Endothelial cell of umbilical vein (primary cell): ENCODE measurements at regions not wholly inside any gene's neighbourhood (a gene's known extent, or its start where the extent isn't known, plus 50 kb on each side); places are given as distances from the start of the nearest gene placed in this dataset.

Experiments
- BruUV-seq: library from RNA; stranded (reverse); fragments of 400-500 nt; replicated peaks from 2 replicates; lab custom pipeline; 2021; lab: Mats Ljungman, UMichigan
- CTCF ChIA-PET: fragments of 300-600, 350-600 bp; sonication (Branson Sonifier 250); formaldehyde crosslinking; loops from one replicate; lab custom pipeline; 2021; ENCODE audit warnings: antibody characterized with exemption, inconsistent platforms; lab: Charles Lee
- POLR2A ChIA-PET: fragments of 300-600, 350-600 bp; sonication (Branson Sonifier 250); formaldehyde crosslinking; loops from one replicate; lab custom pipeline; 2021; ENCODE audit warnings: antibody characterized with exemption, inconsistent platforms; lab: Charles Lee
- DNase-seq: peaks from one replicate; pipeline ENCODE4 v3.0.0-alpha.2; 2011; ENCODE audit warnings: low read depth, low spot score
- FAIRE-seq: peaks from 2 replicates; lab custom pipeline; 2011; peaks lifted over from hg19 to GRCh38; lab: Jason Lieb, UNC
- H2AFZ ChIP-seq: 2 replicates; pipeline ENCODE4 v1.6.0; 2012; ENCODE audit warnings: low read depth, low read length, control low read depth, inconsistent platforms
- H3K27ac ChIP-seq: 2 replicates; pipeline ENCODE4 v1.5.1; 2011; ENCODE audit warnings: low read depth, mild to moderate bottlenecking, control low read depth, low read length, moderate library complexity; ENCODE audit not compliant: insufficient read depth
- H3K27me3 ChIP-seq, 2 experiments: 2 replicates each; pipeline versions ENCODE4 v1.6.0 to v1.6.1; 2011; ENCODE audit warnings: low read length in 2 of 2, mixed read lengths in 1 of 2; ENCODE audit not compliant: control insufficient read depth in 2 of 2, insufficient read depth in 2 of 2
- H3K36me3 ChIP-seq, 2 experiments: 2 replicates in 1 of 2; 3 replicates in 1 of 2; pipeline ENCODE4 v1.5.1; 2011; ENCODE audit warnings: low read length in 2 of 2, mild to moderate bottlenecking in 1 of 2, moderate library complexity in 1 of 2; ENCODE audit not compliant: control insufficient read depth in 2 of 2, insufficient read depth in 2 of 2; ENCODE audit errors: extremely low read depth in 1 of 2
- H3K4me1 ChIP-seq: 3 replicates; pipeline ENCODE4 v1.5.1; 2011; ENCODE audit warnings: mild to moderate bottlenecking, low read length; ENCODE audit not compliant: control insufficient read depth, insufficient read depth; ENCODE audit errors: extremely low read depth
- H3K4me2 ChIP-seq: 2 replicates; pipeline ENCODE4 v1.6.1; 2011; ENCODE audit warnings: low read length, control low read depth, mixed read lengths; ENCODE audit not compliant: insufficient read depth
- H3K4me3 ChIP-seq, 3 experiments: fragments of 200-600 bp in 1 of 3; sonication (generic), shearing (Covaris generic) in 1 of 3; replicated peaks in 1 of 3; 2 replicates each; pipeline ENCODE4 v1.5.1; 2011 to 2016; ENCODE audit warnings: control low read depth in 3 of 3, low read length in 3 of 3, mild to moderate bottlenecking in 2 of 3, inconsistent platforms in 1 of 3, low read depth in 1 of 3, moderate library complexity in 1 of 3; ENCODE audit not compliant: insufficient read depth in 1 of 3
- H3K79me2 ChIP-seq: 2 replicates; pipeline ENCODE4 v1.6.0; 2012; ENCODE audit warnings: low read length, inconsistent platforms; ENCODE audit not compliant: control insufficient read depth, insufficient read depth
- H3K9ac ChIP-seq: replicated peaks from 2 replicates; pipeline ENCODE3; 2011; ENCODE audit warnings: low read length, control low read depth; ENCODE audit not compliant: insufficient read depth; ENCODE audit errors: extremely low read depth
- H3K9me1 ChIP-seq: replicated peaks from 3 replicates; pipeline ENCODE4 v1.6.0; 2011; ENCODE audit warnings: mild to moderate bottlenecking, low read length; ENCODE audit not compliant: control insufficient read depth, insufficient read depth; ENCODE audit errors: extremely low read depth
- H3K9me3 ChIP-seq: replicated peaks from 2 replicates; pipeline ENCODE4 v1.5.1; 2012; ENCODE audit warnings: low read length, inconsistent platforms; ENCODE audit not compliant: control insufficient read depth, insufficient read depth
- H4K20me1 ChIP-seq: replicated peaks from 2 replicates; pipeline ENCODE3; 2011; ENCODE audit warnings: mild to moderate bottlenecking, low read length; ENCODE audit not compliant: control insufficient read depth, insufficient read depth; ENCODE audit errors: extremely low read depth
- FOS ChIP-seq: IDR thresholded peaks from 2 replicates; pipeline ENCODE4 v1.6.1; 2011; ENCODE audit warnings: mild to moderate bottlenecking, low read length, moderate library complexity, borderline replicate concordance; ENCODE audit not compliant: insufficient read depth
- GATA2 ChIP-seq: IDR thresholded peaks from 2 replicates; pipeline ENCODE4 v1.7.0; 2011; ENCODE audit warnings: low read depth, mild to moderate bottlenecking, moderate library complexity, mixed read lengths, low read length; ENCODE audit not compliant: insufficient read length, insufficient read depth
- JUN ChIP-seq: IDR thresholded peaks from 2 replicates; pipeline ENCODE4 v1.6.1; 2011; ENCODE audit warnings: borderline replicate concordance, low read depth; ENCODE audit not compliant: insufficient read length, insufficient read depth
- MYC ChIP-seq: IDR thresholded peaks from one replicate; pipeline ENCODE4 v1.6.1; 2011; ENCODE audit warnings: mild to moderate bottlenecking, low read depth, low read length
- POLR2A ChIP-seq: IDR thresholded peaks from 2 replicates; pipeline ENCODE4 v1.6.1; 2012; ENCODE audit warnings: low read depth, mild to moderate bottlenecking, control low read depth, low read length
- dilution Hi-C: fragments of 300-500 bp; cut with MboI; formaldehyde crosslinking; loops from one replicate; pipeline ENCODE4 v1.15.0; 2019; ENCODE audit warnings: low sequenced_read_pairs; ENCODE audit not compliant: extremely low pct_ligation_motif_present
- intact Hi-C: fragments of 100-400 bp; cut with micrococcal nuclease; formaldehyde crosslinking; loops from one replicate; pipeline ENCODE4 v1.10.0; 2022
- TF ChIP-seq, protein P1 (sequence below), 2 donors: IDR thresholded peaks; 1 replicate in 1 of 2; 2 replicates in 1 of 2; pipeline ENCODE4 v1.5.1; 2011; ENCODE audit warnings: low read length in 2 of 2, mild to moderate bottlenecking in 2 of 2, moderate library complexity in 2 of 2, control low read depth in 1 of 2, inconsistent platforms in 1 of 2, low read depth in 1 of 2; ENCODE audit not compliant: insufficient read depth in 1 of 2; ENCODE audit errors: extremely low read depth in 1 of 2
- TF ChIP-seq, protein P2 (sequence below): IDR thresholded peaks from 2 replicates; pipeline ENCODE4 v1.6.1; 2011; ENCODE audit not compliant: insufficient read depth, insufficient read length

DNA sequence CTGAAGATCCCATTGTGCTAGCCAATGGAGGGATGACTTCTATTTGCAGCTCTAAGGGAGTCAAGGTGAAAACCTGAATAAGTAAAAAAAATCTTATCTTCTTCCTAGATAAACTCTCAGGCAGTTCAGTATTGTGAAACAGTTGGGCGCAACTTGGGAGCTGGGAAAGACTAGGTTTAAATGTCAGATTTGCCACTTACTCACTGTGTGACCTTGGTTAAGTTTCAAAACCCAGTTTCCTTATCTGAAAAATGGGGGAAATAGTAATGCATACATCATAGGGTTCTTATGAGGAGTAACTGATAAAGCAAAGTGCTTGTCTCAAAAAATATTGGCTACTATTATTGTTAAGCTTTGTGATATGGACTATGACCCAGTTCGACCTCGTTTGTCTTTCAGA lies 88.8 kb downstream of the CD83 start:
- H3K79me2 ChIP-seq, result no peaks in the 10 kb centered on the region
- H3K4me2 ChIP-seq, result no peak overlapping the region
- H3K9me3 ChIP-seq, result no peaks in the 10 kb centered on the region
- TF ChIP-seq GATA2 (no peak), POLR2A (no peak), JUN (no peak), MYC (no peak), FOS (no peak)
- TF ChIP-seq, protein P1, sequence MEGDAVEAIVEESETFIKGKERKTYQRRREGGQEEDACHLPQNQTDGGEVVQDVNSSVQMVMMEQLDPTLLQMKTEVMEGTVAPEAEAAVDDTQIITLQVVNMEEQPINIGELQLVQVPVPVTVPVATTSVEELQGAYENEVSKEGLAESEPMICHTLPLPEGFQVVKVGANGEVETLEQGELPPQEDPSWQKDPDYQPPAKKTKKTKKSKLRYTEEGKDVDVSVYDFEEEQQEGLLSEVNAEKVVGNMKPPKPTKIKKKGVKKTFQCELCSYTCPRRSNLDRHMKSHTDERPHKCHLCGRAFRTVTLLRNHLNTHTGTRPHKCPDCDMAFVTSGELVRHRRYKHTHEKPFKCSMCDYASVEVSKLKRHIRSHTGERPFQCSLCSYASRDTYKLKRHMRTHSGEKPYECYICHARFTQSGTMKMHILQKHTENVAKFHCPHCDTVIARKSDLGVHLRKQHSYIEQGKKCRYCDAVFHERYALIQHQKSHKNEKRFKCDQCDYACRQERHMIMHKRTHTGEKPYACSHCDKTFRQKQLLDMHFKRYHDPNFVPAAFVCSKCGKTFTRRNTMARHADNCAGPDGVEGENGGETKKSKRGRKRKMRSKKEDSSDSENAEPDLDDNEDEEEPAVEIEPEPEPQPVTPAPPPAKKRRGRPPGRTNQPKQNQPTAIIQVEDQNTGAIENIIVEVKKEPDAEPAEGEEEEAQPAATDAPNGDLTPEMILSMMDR (IDR thresholded peaks at IDR 0.05; ENCODE audit: extremely low read depth in 1 of 2, insufficient read depth in 1 of 2, low read depth in 1 of 2, low read length in 2 of 2), result no peak
- ChIA-PET CTCF (no interaction called here), POLR2A (no interaction called here)
- no peak overlapping the region for H2AFZ ChIP-seq
- dilution Hi-C loops (no loop called here), intact Hi-C loops (no loop called here)
- FAIRE-seq (no peak), DNase-seq (no peak)
- no peak overlapping the region for H3K27ac ChIP-seq
- no peak overlapping the region for H3K9ac ChIP-seq
- no peaks in the 10 kb centered on the region for H3K4me1 ChIP-seq
- no peaks in the 10 kb centered on the region for H3K36me3 ChIP-seq
- H3K27me3 ChIP-seq, result peaks cover 0 to 3% of the 10 kb centered on the region in 2 experiments
- H4K20me1 ChIP-seq, result no peaks in the 10 kb centered on the region
- no peaks in the 10 kb centered on the region for H3K9me1 ChIP-seq
- no peak overlapping the region for H3K4me3 ChIP-seq
- no TSS peak for BruUV-seq

DNA sequence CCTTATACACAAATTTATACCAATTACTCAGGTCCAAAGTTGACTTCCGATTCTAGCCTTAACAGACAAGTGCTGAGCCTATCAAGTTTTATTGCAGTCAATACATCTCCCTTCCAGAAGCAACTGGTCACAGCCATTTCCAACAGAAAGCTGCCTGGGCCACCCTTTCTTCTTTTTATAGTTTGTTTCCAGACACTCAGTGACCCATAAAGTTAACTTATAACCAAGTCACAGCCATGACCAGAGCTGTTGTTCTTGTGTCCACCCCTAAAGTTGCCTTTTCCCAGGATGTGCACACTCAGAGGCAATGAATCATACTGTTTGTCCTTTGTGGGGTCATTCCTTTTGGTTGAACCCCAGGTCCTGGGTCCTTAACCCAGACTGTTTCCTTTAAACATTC lies 89.9 kb downstream of the CD83 start:
- no peak for FAIRE-seq
- ChIA-PET CTCF (interaction anchor here (1.4 kb wide), 1 partner anchor 299 kb away, joined by 3 read pairs; no protein-coding TSS in a partner anchor), POLR2A (no interaction called here)
- Histone ChIP-seq H3K27ac (no peak overlapping the region), H3K27me3 (peaks cover 0 to 5% of the 10 kb centered on the region in 2 experiments), H3K9ac (no peak overlapping the region), H3K4me3 (no peak overlapping the region), H3K9me1 (no peaks in the 10 kb centered on the region), H4K20me1 (no peaks in the 10 kb centered on the region), H3K4me2 (no peak overlapping the region), H2AFZ (no peak overlapping the region), H3K36me3 (no peaks in the 10 kb centered on the region), H3K79me2 (no peaks in the 10 kb centered on the region), H3K9me3 (no peaks in the 10 kb centered on the region), H3K4me1 (no peaks in the 10 kb centered on the region)
- dilution Hi-C loops (no loop called here), intact Hi-C loops (no loop called here)
- no TSS peak for BruUV-seq
- TF ChIP-seq, protein P1 (IDR thresholded peaks at IDR 0.05; ENCODE audit: extremely low read depth in 1 of 2, insufficient read depth in 1 of 2, low read depth in 1 of 2, low read length in 2 of 2), result no peak
- TF ChIP-seq, protein P2, sequence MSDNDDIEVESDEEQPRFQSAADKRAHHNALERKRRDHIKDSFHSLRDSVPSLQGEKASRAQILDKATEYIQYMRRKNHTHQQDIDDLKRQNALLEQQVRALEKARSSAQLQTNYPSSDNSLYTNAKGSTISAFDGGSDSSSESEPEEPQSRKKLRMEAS, result no peak
- no peak for TF ChIP-seq FOS
- TF ChIP-seq MYC, result no peak
- DNase-seq, result no peak
